HUES6 (cell line): ENCODE measurements at regions not wholly inside any gene's neighbourhood (a gene's known extent, or its start where the extent isn't known, plus 50 kb on each side); places are given as distances from the start of the nearest gene placed in this dataset.

Experiments
- H3K27ac ChIP-seq: 2 replicates; pipeline ENCODE4 v1.7.0; 2013; ENCODE audit warnings: low read depth, mild to moderate bottlenecking, low read length, inconsistent platforms
- H3K27me3 ChIP-seq: 2 replicates; pipeline ENCODE4 v1.6.1; 2013; ENCODE audit warnings: low read length; ENCODE audit not compliant: control insufficient read depth, insufficient read depth
- H3K36me3 ChIP-seq: 2 replicates; pipeline ENCODE4 v1.6.1; 2013; ENCODE audit warnings: low read length; ENCODE audit not compliant: control insufficient read depth, insufficient read depth
- H3K4me1 ChIP-seq: 2 replicates; pipeline ENCODE4 v1.6.1; 2013; ENCODE audit warnings: low read length; ENCODE audit not compliant: control insufficient read depth, insufficient read depth
- H3K4me3 ChIP-seq: 2 replicates; pipeline ENCODE4 v1.5.1; 2013; ENCODE audit warnings: low read depth, low read length
- H3K9ac ChIP-seq: one replicate; pipeline ENCODE4 v1.6.1; 2013; ENCODE audit warnings: mild to moderate bottlenecking, low read length
- H3K9me3 ChIP-seq: 2 replicates; pipeline ENCODE4 v1.6.1; 2013; ENCODE audit warnings: low read depth, low read length; ENCODE audit not compliant: control insufficient read depth, insufficient read depth

DNA sequence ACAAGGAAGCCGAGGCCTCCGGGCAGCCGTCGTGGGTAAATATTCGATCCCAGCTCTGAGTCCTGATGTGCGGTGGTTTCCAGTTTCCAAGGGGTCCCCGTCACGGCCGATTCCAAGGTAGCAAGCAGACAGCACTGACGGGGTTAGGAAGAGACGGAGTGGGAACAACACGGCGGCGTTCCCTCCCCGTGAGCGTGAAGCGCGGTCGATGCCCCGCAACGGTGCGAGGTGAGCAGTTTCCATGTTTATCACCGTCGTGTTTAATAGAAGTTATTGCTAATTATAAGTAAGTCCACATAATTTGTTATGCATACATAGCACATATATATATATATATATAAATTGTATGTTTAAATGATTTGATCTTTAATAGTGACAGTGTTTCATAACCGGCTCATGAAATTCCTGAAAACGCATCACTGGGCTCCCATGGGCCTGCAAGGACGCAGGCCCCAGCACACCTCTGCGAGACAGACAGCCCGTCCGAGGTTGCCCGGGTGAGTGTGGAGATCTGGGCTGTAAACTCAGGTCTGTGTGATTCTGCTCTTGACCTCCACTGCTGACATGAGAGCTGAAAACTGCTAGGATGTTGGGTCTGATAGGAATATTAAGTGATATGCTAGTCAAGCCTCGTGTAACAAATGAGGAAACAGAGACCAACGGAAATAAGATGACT lies 243.5 kb upstream of the SALL3 start:
- Histone ChIP-seq H3K4me3 (no peak overlapping the region), H3K36me3 (no peaks in the 10 kb centered on the region), H3K9ac (no peak overlapping the region), H3K27ac (no peak overlapping the region), H3K4me1 (no peaks in the 10 kb centered on the region), H3K27me3 (no peaks in the 10 kb centered on the region), H3K9me3 (no peaks in the 10 kb centered on the region)

DNA sequence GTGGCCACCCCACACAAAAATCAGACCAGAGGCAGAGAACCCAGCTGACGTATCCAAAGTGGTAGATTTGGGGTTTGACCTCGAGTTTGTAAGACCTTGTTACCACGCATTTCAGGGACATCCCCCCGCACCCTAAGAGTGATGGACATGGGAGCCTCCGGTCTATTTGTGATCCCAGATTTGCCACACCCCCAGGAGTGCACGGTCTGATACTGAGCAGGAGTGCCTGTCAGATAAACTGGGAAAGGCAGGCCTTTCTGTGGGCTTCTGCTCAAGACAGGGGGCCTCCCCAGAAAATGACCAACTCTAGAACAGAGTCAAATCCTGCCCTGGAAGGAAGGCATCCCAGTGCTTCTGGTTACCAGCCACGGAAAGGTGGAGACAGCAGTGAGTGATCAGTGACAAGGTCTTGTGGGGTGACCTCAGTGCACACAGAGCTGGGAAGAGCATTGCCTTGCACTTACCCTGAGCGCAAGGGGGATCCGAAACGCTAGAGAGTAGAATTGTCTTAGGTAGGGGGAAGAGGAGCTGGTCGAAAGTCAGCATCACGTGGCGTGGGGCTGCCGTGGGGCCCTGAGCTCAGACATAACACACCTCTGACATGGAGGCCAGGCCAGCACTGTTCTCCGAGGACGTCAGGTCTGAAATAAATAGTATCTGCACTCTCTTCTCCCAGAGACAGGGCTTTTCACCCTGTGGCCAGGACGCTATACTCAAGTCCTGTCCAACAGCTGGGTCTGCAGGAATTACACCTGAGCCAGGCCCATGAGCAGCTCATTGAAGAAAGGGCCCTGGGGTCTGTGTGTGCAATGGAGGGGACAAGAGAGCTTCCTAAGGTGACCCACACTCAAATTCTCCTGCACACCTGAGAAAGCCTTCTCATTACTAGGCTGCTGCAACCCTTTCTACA lies 242.4 kb upstream of the SALL3 start:
- Histone ChIP-seq H3K27me3 (no peaks in the 10 kb centered on the region), H3K4me1 (no peaks in the 10 kb centered on the region), H3K4me3 (no peak overlapping the region), H3K27ac (no peak overlapping the region), H3K9ac (no peak overlapping the region), H3K36me3 (no peaks in the 10 kb centered on the region), H3K9me3 (no peaks in the 10 kb centered on the region)

- Histone ChIP-seq H3K27ac (no peak overlapping the region), H3K9me3 (no peaks in the 10 kb centered on the region), H3K4me3 (no peak overlapping the region), H3K36me3 (no peaks in the 10 kb centered on the region), H3K4me1 (no peaks in the 10 kb centered on the region), H3K9ac (no peak overlapping the region), H3K27me3 (no peaks in the 10 kb centered on the region)
These were observed 241.4 kb upstream of the SALL3 start for GRCh38 chr18:78738076-78738690.

DNA sequence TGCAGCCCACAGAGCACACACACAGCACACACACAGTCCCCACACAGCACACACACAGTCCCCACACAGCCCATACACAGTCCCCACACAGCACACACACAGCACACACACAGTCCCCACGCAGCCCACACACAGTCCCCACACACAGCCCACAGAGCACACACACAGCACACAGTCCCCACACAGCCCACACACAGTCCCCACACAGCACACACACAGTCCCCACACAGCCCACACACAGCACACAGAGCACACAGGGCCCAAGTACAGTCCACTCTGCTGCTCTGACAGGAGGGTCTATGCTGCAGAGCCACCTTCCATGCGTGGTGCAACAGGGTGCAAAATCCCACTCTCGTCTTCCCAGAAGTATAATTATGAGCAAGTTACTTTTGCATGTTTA lies 240.5 kb upstream of the SALL3 start:
- no peaks in the 10 kb centered on the region for H3K4me1 ChIP-seq
- no peaks in the 10 kb centered on the region for H3K27me3 ChIP-seq
- H3K27ac ChIP-seq = no peak overlapping the region
- no peak overlapping the region for H3K4me3 ChIP-seq
- no peaks in the 10 kb centered on the region for H3K36me3 ChIP-seq
- no peak overlapping the region for H3K9ac ChIP-seq
- no peaks in the 10 kb centered on the region for H3K9me3 ChIP-seq

- no peak overlapping the region for H3K27ac ChIP-seq
- H3K4me3 ChIP-seq = no peak overlapping the region
- H3K27me3 ChIP-seq = no peaks in the 10 kb centered on the region
- no peaks in the 10 kb centered on the region for H3K4me1 ChIP-seq
- no peak overlapping the region for H3K9ac ChIP-seq
- H3K9me3 ChIP-seq = no peaks in the 10 kb centered on the region
- H3K36me3 ChIP-seq = no peaks in the 10 kb centered on the region
These were observed 239.5 kb upstream of the SALL3 start for GRCh38 chr18:78739882-78740677.

DNA sequence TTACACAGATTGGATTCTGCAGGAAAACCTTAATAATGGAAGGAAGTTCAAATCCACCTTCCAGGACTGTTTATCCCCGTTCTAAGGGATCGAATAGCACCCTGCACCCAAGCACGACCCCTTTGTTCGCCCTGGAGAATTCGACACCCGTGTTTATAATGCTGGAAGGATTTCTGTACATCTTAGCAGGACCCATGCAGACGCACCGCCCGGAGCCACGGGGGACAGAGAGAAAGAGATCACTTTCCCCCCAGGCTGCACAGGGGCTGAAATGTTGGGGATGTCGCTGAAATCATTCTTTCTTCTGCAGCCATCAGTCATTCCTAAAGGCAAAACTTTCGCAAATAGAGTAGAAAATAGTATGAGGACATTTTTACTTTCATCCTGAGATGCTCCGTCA lies 238.7 kb upstream of the SALL3 start:
- H3K4me3 ChIP-seq = no peak overlapping the region
- no peaks in the 10 kb centered on the region for H3K4me1 ChIP-seq
- no peak overlapping the region for H3K9ac ChIP-seq
- no peaks in the 10 kb centered on the region for H3K36me3 ChIP-seq
- no peaks in the 10 kb centered on the region for H3K9me3 ChIP-seq
- no peak overlapping the region for H3K27ac ChIP-seq
- no peaks in the 10 kb centered on the region for H3K27me3 ChIP-seq

DNA sequence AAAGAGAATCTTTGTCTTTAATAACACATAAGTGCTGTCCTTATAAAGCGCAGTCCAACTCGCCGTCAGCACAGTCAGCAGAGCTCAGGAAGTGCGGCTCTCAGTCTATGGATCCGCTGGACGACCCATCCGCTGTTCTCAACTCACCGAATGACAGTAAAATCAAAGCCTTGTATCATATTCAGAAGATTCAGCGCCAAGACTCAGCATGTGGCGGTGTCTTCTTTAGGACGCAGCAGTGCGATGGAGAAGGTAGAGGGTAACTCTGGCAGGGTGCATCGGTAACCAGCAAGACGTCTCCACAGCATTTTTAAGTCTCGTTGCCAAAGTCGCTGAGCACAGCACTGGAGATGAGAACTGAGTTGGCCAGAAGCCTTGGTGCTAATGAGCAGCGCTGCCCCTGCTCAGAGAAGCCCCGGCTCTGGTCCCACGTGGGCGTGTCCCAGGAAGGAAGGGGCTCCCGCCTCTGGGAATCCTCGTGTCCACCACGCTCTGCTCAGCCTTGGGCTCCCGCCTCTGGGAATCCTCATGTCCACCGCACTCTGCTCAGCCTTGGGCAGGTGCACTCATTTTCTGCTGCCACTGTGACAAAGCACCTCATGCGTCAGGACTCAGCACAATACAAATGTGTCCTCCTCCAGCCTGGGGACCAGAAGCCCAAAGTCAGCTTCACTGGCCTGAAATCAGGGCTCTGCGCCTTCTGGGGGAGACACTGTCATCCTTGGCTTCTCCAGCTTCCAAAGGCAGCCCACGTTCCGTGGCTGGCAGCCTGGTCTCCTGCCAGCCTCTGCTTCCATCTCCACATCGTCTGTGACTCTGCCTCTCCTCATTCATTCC lies 238.0 kb upstream of the SALL3 start:
- Histone ChIP-seq H3K9me3 (no peaks in the 10 kb centered on the region), H3K36me3 (no peaks in the 10 kb centered on the region), H3K4me1 (no peaks in the 10 kb centered on the region), H3K27me3 (no peaks in the 10 kb centered on the region), H3K4me3 (no peak overlapping the region), H3K9ac (no peak overlapping the region), H3K27ac (no peak overlapping the region)

- Histone ChIP-seq H3K27me3 (no peaks in the 10 kb centered on the region), H3K9me3 (no peaks in the 10 kb centered on the region)
These were observed 237.3 kb upstream of the SALL3 start for GRCh38 chr18:78742218-78742745.

DNA sequence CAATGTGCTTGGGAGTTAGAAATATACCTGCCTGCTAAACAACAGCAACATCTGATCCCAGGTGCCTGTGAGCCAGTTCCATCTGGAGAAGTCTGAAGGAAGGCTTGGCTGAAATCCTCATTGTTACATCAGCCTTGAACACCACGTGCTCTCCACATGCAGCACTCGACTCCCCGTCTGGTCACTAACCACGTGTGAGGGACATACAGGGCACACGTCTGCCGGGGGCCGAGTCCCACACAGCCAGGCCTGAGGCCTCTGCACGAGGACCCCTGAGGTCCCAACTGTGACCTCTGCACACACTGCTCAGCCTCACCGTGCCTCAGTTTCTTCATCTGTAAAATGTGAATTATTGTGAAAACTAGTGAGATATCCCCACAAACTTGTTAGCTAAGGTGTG lies 236.5 kb upstream of the SALL3 start:
- H3K9me3 ChIP-seq = no peaks in the 10 kb centered on the region
- no peaks in the 10 kb centered on the region for H3K27me3 ChIP-seq
- no peak overlapping the region for H3K27ac ChIP-seq
- H3K4me1 ChIP-seq = no peaks in the 10 kb centered on the region
- no peak overlapping the region for H3K4me3 ChIP-seq
- H3K9ac ChIP-seq = no peak overlapping the region
- no peaks in the 10 kb centered on the region for H3K36me3 ChIP-seq

More at GRCh38 chr18:78742218-78742745, 237.3 kb upstream of the SALL3 start:
- no peaks in the 10 kb centered on the region for H3K4me1 ChIP-seq
- H3K27ac ChIP-seq = no peak overlapping the region
- no peak overlapping the region for H3K9ac ChIP-seq
- no peak overlapping the region for H3K4me3 ChIP-seq
- no peaks in the 10 kb centered on the region for H3K36me3 ChIP-seq

- Histone ChIP-seq H3K27me3 (0 out of 2 replicates have a peak, but pooled peaks cover 3% of the 10 kb centered on the region), H3K9me3 (no peaks in the 10 kb centered on the region), H3K27ac (no peak overlapping the region), H3K36me3 (no peaks in the 10 kb centered on the region), H3K4me3 (no peak overlapping the region), H3K9ac (no peak overlapping the region), H3K4me1 (no peaks in the 10 kb centered on the region)
These were observed 228.0 kb upstream of the SALL3 start for GRCh38 chr18:78751664-78752063.
